GM18511 (cell line): ENCODE measurements at regions not wholly inside any gene's neighbourhood (a gene's known extent, or its start where the extent isn't known, plus 50 kb on each side); places are given as distances from the start of the nearest gene placed in this dataset.

Experiments
- ATAC-seq: cut with Tn5 transposase; IDR thresholded peaks from one replicate; pipeline ENCODE4 v1.9.1; 2021; ENCODE audit warnings: mild to moderate bottlenecking, moderate library complexity; ENCODE audit not compliant: unreplicated experiment

DNA sequence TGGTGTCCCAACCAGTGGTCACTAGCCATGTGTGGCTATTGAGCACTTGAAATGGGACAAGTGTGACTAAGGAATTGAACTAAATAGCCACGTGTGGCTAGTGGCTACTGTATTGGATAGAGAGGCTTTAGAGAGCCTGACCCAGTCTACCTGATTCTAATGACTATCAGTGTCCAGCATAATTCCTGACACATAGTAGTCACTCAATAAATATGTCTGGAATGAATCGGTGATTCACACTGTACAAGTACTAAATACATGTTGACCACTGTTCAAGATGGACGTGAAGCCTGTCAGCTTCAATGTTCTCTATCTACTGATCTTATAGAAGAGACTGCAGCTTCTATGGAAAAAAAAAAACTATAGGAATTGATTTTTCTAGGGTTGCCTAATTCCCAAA, 57.7 kb upstream of the MAST4 start:
- no peak for ATAC-seq

DNA sequence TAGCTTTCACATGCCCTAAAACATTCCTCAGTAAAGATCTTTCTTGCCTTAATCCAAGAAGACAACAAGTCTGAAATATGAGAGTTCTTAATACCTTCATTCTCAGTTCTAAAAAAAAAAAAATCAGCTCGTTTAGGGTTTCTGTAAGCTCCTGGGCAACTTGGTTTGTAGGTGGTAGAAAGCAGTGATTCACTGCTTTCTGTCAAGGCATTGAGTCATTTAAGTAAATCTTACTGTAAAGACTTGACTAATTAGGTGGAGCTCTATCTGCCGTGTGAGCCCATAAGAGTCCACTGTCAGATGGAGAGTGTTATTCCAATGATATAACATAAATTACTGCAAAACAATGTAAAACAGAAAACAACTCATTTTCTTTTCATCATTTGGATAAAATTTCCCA, 56.1 kb upstream of the MAST4 start:
- ATAC-seq: no peak

DNA sequence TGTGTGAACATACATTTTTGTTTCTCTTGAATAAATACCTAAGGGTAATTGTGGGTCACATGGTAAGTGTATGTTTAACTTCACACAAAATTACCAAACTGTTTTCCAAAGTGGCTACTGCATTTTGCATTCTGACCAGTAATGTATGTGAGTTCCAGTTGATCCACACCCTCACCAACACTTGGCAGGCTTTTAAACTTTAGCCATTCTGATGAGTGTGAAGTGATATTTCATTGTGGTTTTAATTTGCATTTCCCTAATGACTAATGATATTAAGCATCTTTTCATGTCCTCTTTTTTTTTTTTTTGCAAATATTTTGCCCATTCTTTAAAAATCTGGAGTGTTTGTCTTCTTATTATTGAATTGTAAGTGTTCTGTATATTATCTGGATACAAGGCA, 53.5 kb upstream of the MAST4 start:
- no peak for ATAC-seq
